B cell (primary cell): ENCODE measurements at regions not wholly inside any gene's neighbourhood (a gene's known extent, or its start where the extent isn't known, plus 50 kb on each side); places are given as distances from the start of the nearest gene placed in this dataset.

ENCODE experiments used
- ATAC-seq: fragments of 200-7000 bp; cut with Tn5 transposase; one replicate; pipeline ENCODE4 v1.10.0; 2021; ENCODE audit warnings: low read depth, mild to moderate bottlenecking, moderate number of reproducible peaks, moderate library complexity
- CTCF ChIA-PET: fragments of 350-600 bp; sonication (Branson Sonifier 250); formaldehyde crosslinking; loops from one replicate; lab custom pipeline; 2021; ENCODE audit warnings: antibody characterized with exemption, inconsistent platforms; lab: Charles Lee
- POLR2A ChIA-PET: fragments of 350-600 bp; sonication (Branson Sonifier 250); formaldehyde crosslinking; loops from one replicate; lab custom pipeline; 2021; ENCODE audit warnings: antibody characterized with exemption; lab: Charles Lee
- DNase-seq: peaks from one replicate; pipeline ENCODE4 v3.0.0; 2013
- H2AFZ ChIP-seq: 2 replicates; pipeline ENCODE4 v1.6.1; 2012; ENCODE audit warnings: mild to moderate bottlenecking, low read depth, low read length; ENCODE audit not compliant: insufficient read depth, poor library complexity, severe bottlenecking
- H3K27ac ChIP-seq, 2 donors: 1 replicate in 1 of 2; 2 replicates in 1 of 2; pipeline ENCODE4 v1.5.1; 2012 to 2013; ENCODE audit warnings: low read length in 2 of 2, mild to moderate bottlenecking in 2 of 2, moderate library complexity in 1 of 2
- H3K27me3 ChIP-seq, 4 experiments: fragments of 200-600 bp in 1 of 4; sonication (generic) in 1 of 4; replicated peaks in 1 of 4; 1 replicate in 2 of 4; 2 replicates in 2 of 4; pipeline versions ENCODE4 v1.6.1 to v1.7.0; 2013 to 2016; ENCODE audit warnings: low read length in 3 of 4, mild to moderate bottlenecking in 2 of 4, mixed read lengths in 1 of 4, moderate library complexity in 1 of 4; ENCODE audit not compliant: insufficient read depth in 4 of 4, control insufficient read depth in 3 of 4; ENCODE audit errors: control extremely low read depth in 1 of 4
- H3K36me3 ChIP-seq, 2 experiments: replicated peaks in 1 of 2; 1 replicate in 1 of 2; 2 replicates in 1 of 2; pipeline versions ENCODE4 v1.6.1 to v1.7.1; 2013; ENCODE audit warnings: low read length in 1 of 2; ENCODE audit not compliant: insufficient read depth in 2 of 2, control insufficient read depth in 1 of 2; ENCODE audit errors: control extremely low read depth in 1 of 2, extremely low read depth in 1 of 2
- H3K4me1 ChIP-seq, 2 donors: fragments of 200-600 bp in 1 of 2; sonication (generic) in 1 of 2; 1 replicate in 1 of 2; 2 replicates in 1 of 2; pipeline versions ENCODE4 v1.5.1 to v1.6.1; 2013 to 2017; ENCODE audit warnings: low read length in 2 of 2; ENCODE audit not compliant: control insufficient read depth in 2 of 2, insufficient read depth in 2 of 2
- H3K4me2 ChIP-seq: replicated peaks from 2 replicates; pipeline ENCODE3; 2012; ENCODE audit warnings: mild to moderate bottlenecking, low read depth, low read length; ENCODE audit not compliant: poor library complexity, severe bottlenecking
- H3K4me3 ChIP-seq, 5 experiments: fragments of 200-600 bp in 1 of 5; sonication (generic) in 1 of 5; 1 replicate in 3 of 5; 2 replicates in 2 of 5; pipeline versions ENCODE4 v1.5.1 to v1.7.0; 2011 to 2016; ENCODE audit warnings: low read length in 4 of 5, mild to moderate bottlenecking in 4 of 5, low read depth in 2 of 5, control low read depth in 1 of 5, moderate library complexity in 1 of 5; ENCODE audit not compliant: insufficient read depth in 1 of 5; ENCODE audit errors: control extremely low read depth in 1 of 5, extremely low read depth in 1 of 5
- H3K79me2 ChIP-seq: fragments of 200-600 bp; sonication (generic); one replicate; pipeline ENCODE4 v1.6.0; 2016; ENCODE audit warnings: low read length; ENCODE audit not compliant: control insufficient read depth, insufficient read depth
- H3K9ac ChIP-seq: fragments of 200-600 bp; sonication (generic); 2 replicates; pipeline ENCODE4 v1.6.1; 2017; ENCODE audit warnings: mild to moderate bottlenecking, low read length, moderate library complexity
- H3K9me3 ChIP-seq, 3 donors: one replicate each; pipeline versions ENCODE4 v1.6.1 to v1.7.1; 2013; ENCODE audit warnings: low read length in 2 of 3; ENCODE audit not compliant: control insufficient read depth in 2 of 3, insufficient read depth in 1 of 3; ENCODE audit errors: control extremely low read depth in 1 of 3
- H4K20me1 ChIP-seq: 2 replicates; pipeline ENCODE4 v1.6.0; 2012; ENCODE audit warnings: mild to moderate bottlenecking, low read length; ENCODE audit not compliant: insufficient read depth, control insufficient read depth, poor library complexity, severe bottlenecking
- H3K27ac Mint-ChIP-seq: one replicate; pipeline ENCODE4 v1.8.0; 2021; ENCODE audit warnings: mixed read lengths
- H3K27me3 Mint-ChIP-seq: one replicate; pipeline ENCODE4 v1.8.0; 2021; ENCODE audit warnings: mixed read lengths
- H3K4me1 Mint-ChIP-seq: one replicate; pipeline ENCODE4 v1.8.0; 2021; ENCODE audit warnings: mixed read lengths
- H3K4me3 Mint-ChIP-seq: one replicate; pipeline ENCODE4 v1.8.0; 2021; ENCODE audit warnings: mixed read lengths
- H3K9me3 Mint-ChIP-seq: one replicate; pipeline ENCODE4 v1.8.0; 2022; ENCODE audit warnings: mixed read lengths; ENCODE audit not compliant: insufficient read depth
- EZH2 ChIP-seq: IDR thresholded peaks from 2 replicates; pipeline ENCODE4 v1.6.1; 2012; ENCODE audit warnings: borderline replicate concordance, low read depth, mild to moderate bottlenecking, moderate library complexity, low read length; ENCODE audit not compliant: insufficient read depth, poor library complexity, severe bottlenecking
- WGBS: methylation state at CpG from one replicate; pipeline ENCODE4 v1.1.5; 2013; ENCODE audit warnings: missing lambda C conversion rate; ENCODE audit not compliant: insufficient coverage; 5-methylcytosine and 5-hydroxymethylcytosine counted together
- intact Hi-C: fragments of 100-400 bp; cut with micrococcal nuclease; formaldehyde crosslinking; loops from one replicate; pipeline ENCODE4 v1.10.0; 2022
- TF ChIP-seq, protein P1 (sequence below): fragments of 200-600 bp; IDR thresholded peaks from one replicate; pipeline ENCODE4 v1.8.0; 2022; ENCODE audit warnings: antibody characterized with exemption, mild to moderate bottlenecking

DNA sequence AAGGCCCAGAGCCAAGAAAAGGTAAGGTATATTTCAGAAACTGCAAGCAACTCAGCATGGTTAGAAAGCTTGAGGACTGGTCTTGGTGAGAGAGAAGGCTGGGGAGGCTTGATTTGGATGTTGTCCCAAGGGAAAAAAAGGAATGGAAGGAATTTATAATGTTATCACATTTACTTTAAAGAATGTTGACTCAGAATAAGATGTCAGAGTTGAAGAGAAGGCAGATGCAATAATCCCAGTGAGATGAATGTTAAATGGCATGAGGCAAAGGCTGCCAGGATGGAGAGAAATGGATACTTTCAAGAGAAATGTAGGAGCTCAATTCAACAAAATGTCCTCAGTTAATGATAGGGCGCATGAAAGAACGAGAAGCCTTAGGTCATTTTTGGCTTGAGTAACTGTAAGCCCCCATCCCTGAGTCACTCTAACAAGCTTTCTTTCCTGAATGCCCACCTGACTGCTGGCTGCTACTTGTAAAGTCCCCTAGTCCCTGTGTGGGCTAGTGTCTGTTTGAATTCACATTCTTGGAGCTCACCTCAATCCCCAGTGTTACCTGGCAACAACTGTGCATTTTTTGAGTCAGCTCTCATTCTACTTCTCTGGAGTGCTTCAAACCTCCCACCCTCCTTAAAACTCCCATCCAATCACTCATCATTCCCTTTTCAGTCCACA, 103.0 kb upstream of the TAPT1 start:
- Histone ChIP-seq H4K20me1 (no peaks in the 10 kb centered on the region), H3K79me2 (no peaks in the 10 kb centered on the region), H3K4me2 (no peak overlapping the region), H3K36me3 (no peaks in the 10 kb centered on the region), H3K9ac (no peak overlapping the region), H3K9me3 (no peaks in the 10 kb centered on the region), H3K27me3 (no peaks in the 10 kb centered on the region), H3K4me3 (no peak overlapping the region), H3K27ac (no peak overlapping the region), H3K4me1 (no peaks in the 10 kb centered on the region), H2AFZ (no peak overlapping the region)
- CTCF ChIA-PET, result no interaction called here
- H3K4me1 Mint-ChIP-seq, result no peaks in the 10 kb centered on the region
- peaks cover 5% of the 10 kb centered on the region for H3K27me3 Mint-ChIP-seq
- POLR2A ChIA-PET, result no interaction called here
- H3K4me3 Mint-ChIP-seq, result no peak overlapping the region
- no peak overlapping the region for H3K27ac Mint-ChIP-seq
- ATAC-seq (no peak), DNase-seq (no peak)
- TF ChIP-seq EZH2, result no peak
- TF ChIP-seq, protein P1, sequence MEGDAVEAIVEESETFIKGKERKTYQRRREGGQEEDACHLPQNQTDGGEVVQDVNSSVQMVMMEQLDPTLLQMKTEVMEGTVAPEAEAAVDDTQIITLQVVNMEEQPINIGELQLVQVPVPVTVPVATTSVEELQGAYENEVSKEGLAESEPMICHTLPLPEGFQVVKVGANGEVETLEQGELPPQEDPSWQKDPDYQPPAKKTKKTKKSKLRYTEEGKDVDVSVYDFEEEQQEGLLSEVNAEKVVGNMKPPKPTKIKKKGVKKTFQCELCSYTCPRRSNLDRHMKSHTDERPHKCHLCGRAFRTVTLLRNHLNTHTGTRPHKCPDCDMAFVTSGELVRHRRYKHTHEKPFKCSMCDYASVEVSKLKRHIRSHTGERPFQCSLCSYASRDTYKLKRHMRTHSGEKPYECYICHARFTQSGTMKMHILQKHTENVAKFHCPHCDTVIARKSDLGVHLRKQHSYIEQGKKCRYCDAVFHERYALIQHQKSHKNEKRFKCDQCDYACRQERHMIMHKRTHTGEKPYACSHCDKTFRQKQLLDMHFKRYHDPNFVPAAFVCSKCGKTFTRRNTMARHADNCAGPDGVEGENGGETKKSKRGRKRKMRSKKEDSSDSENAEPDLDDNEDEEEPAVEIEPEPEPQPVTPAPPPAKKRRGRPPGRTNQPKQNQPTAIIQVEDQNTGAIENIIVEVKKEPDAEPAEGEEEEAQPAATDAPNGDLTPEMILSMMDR, result no peak
- intact Hi-C loops, result no loop called here
- 100% methylated on average over 2 of the region's 2 CpGs for WGBS
- no peaks in the 10 kb centered on the region for H3K9me3 Mint-ChIP-seq

DNA sequence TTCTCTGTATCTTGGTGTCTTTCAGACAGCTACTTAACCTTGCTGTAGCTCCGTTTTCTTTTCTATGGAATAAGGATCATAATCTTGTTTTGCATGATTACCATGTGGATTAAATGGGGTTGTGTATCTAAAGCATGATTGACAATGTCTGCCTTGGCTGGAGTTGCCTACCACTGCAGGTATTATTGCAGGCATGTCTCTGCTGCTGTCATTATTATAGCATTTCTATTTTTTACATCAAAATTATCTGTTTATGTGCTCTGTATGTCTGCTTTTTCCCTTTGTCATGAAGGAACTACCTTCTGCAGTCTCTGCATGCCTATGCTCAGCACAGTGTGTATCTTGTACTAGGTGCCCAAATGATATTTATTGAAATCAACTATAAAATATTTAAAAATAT, 95.9 kb upstream of the TAPT1 start:
- H3K4me2 ChIP-seq, result no peak overlapping the region
- H3K27me3 ChIP-seq, result peaks cover 0 to 3% (median 0%) of the 10 kb centered on the region in 4 experiments
- ChIA-PET POLR2A (no interaction called here), CTCF (no interaction called here)
- H3K36me3 ChIP-seq, result no peaks in the 10 kb centered on the region
- no peak overlapping the region for H2AFZ ChIP-seq
- Mint-ChIP-seq H3K27ac (no peak overlapping the region), H3K4me1 (no peaks in the 10 kb centered on the region), H3K27me3 (peaks cover 13% of the 10 kb centered on the region), H3K4me3 (no peak overlapping the region), H3K9me3 (peaks cover 3% of the 10 kb centered on the region)
- TF ChIP-seq, protein P1, result no peak
- TF ChIP-seq EZH2, result no peak
- no peak for ATAC-seq
- no peak overlapping the region for H3K27ac ChIP-seq
- peaks cover 0 to 2% (median 0%) of the 10 kb centered on the region in 3 donors for H3K9me3 ChIP-seq
- H3K4me3 ChIP-seq, result no peak overlapping the region
- WGBS, result no CpG with 5 or more reads among the region's 1 CpG
- H3K4me1 ChIP-seq, result no peaks in the 10 kb centered on the region
- no peaks in the 10 kb centered on the region for H3K79me2 ChIP-seq
- no peak for DNase-seq
- no peaks in the 10 kb centered on the region for H4K20me1 ChIP-seq
- no peak overlapping the region for H3K9ac ChIP-seq
- intact Hi-C loops, result no loop called here
